GM10248 (cell line): ENCODE measurements at regions not wholly inside any gene's neighbourhood (a gene's known extent, or its start where the extent isn't known, plus 50 kb on each side); places are given as distances from the start of the nearest gene placed in this dataset.
A peak's percentile ranks its signal among the peaks of the same experiment; 100 is the strongest.

Source experiments
- CTCF ChIA-PET: fragments of 300-600 bp; sonication (Branson Sonifier 250); formaldehyde crosslinking; extraction: SDS; loops from one replicate; lab custom pipeline; 2021; ENCODE audit warnings: antibody characterized with exemption; lab: Yijun Ruan, JAX
- POLR2A ChIA-PET: fragments of 350-650 bp; sonication (Branson Sonifier 250); formaldehyde crosslinking; extraction: SDS; loops from one replicate; lab custom pipeline; 2020; ENCODE audit warnings: antibody characterized with exemption; lab: Yijun Ruan, JAX
- DNase-seq: peaks from one replicate; pipeline ENCODE4 v3.0.0; 2012; ENCODE audit errors: extremely low spot score
- CTCF ChIP-seq: IDR thresholded peaks from 2 replicates; pipeline ENCODE4 v1.5.1; 2012; ENCODE audit warnings: mild to moderate bottlenecking, low read depth; ENCODE audit errors: extremely low read depth, missing control alignments, control extremely low read depth

DNA sequence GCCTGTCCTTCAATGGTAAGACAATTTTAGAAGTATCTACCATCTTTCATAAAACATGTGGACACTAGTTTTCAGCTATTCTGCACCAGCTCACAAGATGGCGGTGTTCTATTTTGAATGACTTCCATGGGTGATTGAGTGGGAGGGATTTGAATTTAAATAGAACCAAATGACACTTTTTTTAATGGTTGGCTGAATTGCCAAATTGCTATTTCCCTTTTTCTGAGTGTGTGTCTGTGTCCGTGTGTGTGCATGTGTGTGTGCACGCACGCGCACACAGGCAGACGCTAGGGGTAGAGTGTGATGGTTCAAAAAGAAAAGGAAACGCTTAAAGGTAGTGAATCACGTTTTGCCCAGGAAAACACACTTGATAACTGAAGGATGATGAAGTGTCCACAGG is 362.6 kb downstream of the DAD1 start:
- peak; percentile 23 for TF ChIP-seq CTCF
- DNase-seq = no peak
- ChIA-PET CTCF (interaction anchor here (0.9 to 2.3 kb wide), 11 partner anchors 9 to 163 kb away, joined by 3 to 11 read pairs (median 3); no protein-coding TSS in a partner anchor), POLR2A (no interaction called here)

- POLR2A ChIA-PET = no interaction called here
- TF ChIP-seq CTCF = no peak
- no peak for DNase-seq
- CTCF ChIA-PET = interaction anchor here (1.0 to 2.3 kb wide), 7 partner anchors 8 to 150 kb away, joined by 3 to 11 read pairs (median 3); no protein-coding TSS in a partner anchor
Observed at GRCh38 chr14:22225516-22226140, 363.4 kb downstream of the DAD1 start.

DNA sequence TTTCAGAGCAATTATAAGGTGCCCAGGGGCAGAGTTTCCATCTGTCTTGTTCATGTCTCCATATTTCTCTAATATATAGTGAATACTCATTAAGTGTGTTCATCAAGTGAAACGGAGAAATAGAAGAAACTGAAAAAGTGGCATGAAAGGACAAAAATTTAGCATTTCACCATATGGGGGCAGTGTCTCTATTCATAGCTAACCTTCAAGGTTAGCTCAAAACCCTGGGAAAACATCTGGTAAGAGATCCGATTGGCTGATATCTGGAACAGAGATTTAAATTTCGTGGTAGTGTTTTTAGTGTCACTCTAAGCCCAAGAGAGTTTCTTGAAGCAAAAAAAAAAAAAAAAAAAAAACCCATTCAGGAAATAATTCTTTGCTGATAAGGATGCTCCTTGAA is 367.5 kb downstream of the DAD1 start:
- TF ChIP-seq CTCF = peak; percentile 21
- ChIA-PET POLR2A (interaction anchor here (0.7 kb wide), 1 partner anchor 189 kb away, joined by 6 read pairs; no protein-coding TSS in a partner anchor), CTCF (interaction anchor here (0.7 to 1.6 kb wide), 11 partner anchors 9 to 251 kb away, joined by 3 to 9 read pairs (median 3); no protein-coding TSS in a partner anchor)
- DNase-seq = no peak

DNA sequence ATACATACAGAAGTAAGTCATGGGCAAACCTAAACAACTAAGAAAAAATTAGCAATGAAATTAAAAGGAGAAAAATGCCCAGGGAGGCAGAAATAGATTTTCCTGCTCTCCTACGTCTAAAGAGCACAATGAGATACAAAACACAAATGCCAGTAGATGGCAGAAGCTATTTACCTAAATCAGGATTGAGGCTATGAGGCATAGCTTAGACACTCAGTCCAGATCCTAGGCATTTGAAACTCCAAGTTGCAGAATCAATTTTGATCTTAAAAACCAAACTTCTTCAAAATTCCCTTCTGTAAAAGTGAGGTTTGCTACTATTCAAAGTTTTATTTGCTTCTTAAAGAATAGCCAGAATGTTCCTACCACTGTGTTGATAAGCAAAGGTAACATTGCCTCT is 368.6 kb downstream of the DAD1 start:
- no peak for DNase-seq
- POLR2A ChIA-PET = no interaction called here
- CTCF ChIA-PET = interaction anchor here (1.6 to 4.0 kb wide), 2 partner anchors 19 to 27 kb away, joined by 3 to 15 read pairs; no protein-coding TSS in a partner anchor
- TF ChIP-seq CTCF = no peak

DNA sequence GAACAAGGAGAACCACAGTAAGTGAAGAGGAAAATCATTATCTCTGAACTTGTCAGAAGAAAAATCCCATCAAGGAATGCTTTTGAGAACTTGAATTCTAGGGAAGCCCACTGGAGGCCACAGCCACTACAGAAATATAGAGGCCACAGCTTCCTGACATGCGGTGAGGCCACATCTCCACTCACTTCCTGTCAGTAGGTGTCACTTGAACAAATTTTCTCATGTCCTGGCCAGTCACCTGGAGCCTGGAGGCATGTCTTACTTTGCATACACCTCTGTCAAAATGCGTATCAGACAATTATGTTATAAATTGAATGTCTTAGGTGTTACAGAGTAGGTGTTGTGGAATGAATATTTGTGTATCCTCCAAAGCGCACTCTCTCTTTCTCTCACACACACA is 370.3 kb downstream of the DAD1 start:
- ChIA-PET CTCF (interaction anchor here (0.9 to 4.0 kb wide), 8 partner anchors 9 to 157 kb away, joined by 3 to 15 read pairs (median 4); no protein-coding TSS in a partner anchor), POLR2A (interaction anchor here (0.7 kb wide), 1 partner anchor 1298 kb away, joined by 7 read pairs; no protein-coding TSS in a partner anchor)
- no peak for DNase-seq
- no peak for TF ChIP-seq CTCF

- TF ChIP-seq CTCF = no peak
- ChIA-PET CTCF (interaction anchor here (1.3 kb wide), 1 partner anchor 12 kb away, joined by 5 read pairs; no protein-coding TSS in a partner anchor), POLR2A (no interaction called here)
- no peak for DNase-seq
Observed at GRCh38 chr14:22213120-22213519, 375.9 kb downstream of the DAD1 start.
